ENCODE measurements at regions not wholly inside any gene's neighbourhood (a gene's known extent, or its start where the extent isn't known, plus 50 kb on each side); places are given as distances from the start of the nearest gene placed in this dataset.
"Not testable (repeated sequence)": the region's sequence is repeated elsewhere in the genome, so short reads cannot be mapped to it uniquely, and the experiment has no call there.

GRCh38 chr9:65466911-65467734 lies 182.1 kb upstream of the FOXD4L5 start:
- H3K9me3 ChIP-seq; H3K36me3 ChIP-seq; in situ Hi-C loops (cut with MboI; ENCODE audit: low pct_ligation_motif_present in 1 of 4, low pct_unique_long_range_greater_than_20kb in 1 of 4, low sequenced_read_pairs in 3 of 4); DNase-seq; H3K4me3 ChIP-seq; H3K27ac ChIP-seq; H3K27me3 ChIP-seq; H3K4me1 ChIP-seq; intact Hi-C loops (cut with DNase I; ENCODE audit: low total_unique reads): not testable (repeated sequence)
- 90% methylated on average over 40 of the region's 55 CpGs; no CpG with 5 or more reads in 1 of the 2 donors for WGBS, 2 donors (ENCODE audit: low coverage in 1 of 2)

DNA sequence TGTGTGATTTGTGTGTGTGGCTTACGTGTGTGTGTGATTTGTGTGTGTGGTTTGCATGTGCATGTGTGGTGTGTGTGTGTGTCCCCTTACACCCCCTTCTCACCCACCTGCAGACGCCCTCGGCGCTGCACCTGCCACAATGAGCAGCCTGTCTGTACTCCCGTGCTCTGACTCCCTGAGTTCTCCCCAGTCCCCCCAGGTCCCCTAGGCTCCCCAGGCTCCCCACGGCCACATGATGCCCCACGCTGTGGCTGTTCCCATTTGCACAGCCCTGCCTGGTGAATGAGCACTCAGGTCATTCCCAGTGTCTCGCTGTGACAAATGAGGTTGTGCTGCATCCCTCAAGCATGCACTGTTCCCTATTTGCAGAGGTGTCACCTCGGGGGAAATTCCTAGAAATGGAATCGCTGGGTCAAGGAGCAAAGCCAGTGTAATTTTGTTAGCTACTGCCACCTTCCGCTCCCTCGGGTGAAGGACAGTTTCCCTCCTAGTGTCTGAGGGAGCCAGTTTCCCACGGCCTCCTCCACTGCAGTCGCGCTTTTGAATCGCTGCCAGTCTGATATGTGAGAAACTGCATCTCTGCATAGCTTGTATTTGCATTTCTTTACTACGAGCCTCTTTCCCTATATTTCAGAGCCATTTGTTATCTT lies 180.4 kb upstream of the FOXD4L5 start:
- WGBS, 2 donors (ENCODE audit: low coverage in 1 of 2) = 88 to 89% methylated on average over 1 to 17 of the region's 17 CpGs
- DNase-seq; H3K4me1 ChIP-seq; H3K36me3 ChIP-seq; H3K9me3 ChIP-seq; H3K4me3 ChIP-seq; H3K27ac ChIP-seq; H3K27me3 ChIP-seq; intact Hi-C loops (cut with DNase I; ENCODE audit: low total_unique reads); in situ Hi-C loops (cut with MboI; ENCODE audit: low pct_ligation_motif_present in 1 of 4, low pct_unique_long_range_greater_than_20kb in 1 of 4, low sequenced_read_pairs in 3 of 4): not testable (repeated sequence)

- H3K27me3 ChIP-seq; H3K4me3 ChIP-seq; H3K4me1 ChIP-seq; in situ Hi-C loops (cut with MboI; ENCODE audit: low pct_ligation_motif_present in 1 of 4, low pct_unique_long_range_greater_than_20kb in 1 of 4, low sequenced_read_pairs in 3 of 4); H3K9me3 ChIP-seq; intact Hi-C loops (cut with DNase I; ENCODE audit: low total_unique reads); DNase-seq; H3K36me3 ChIP-seq; H3K27ac ChIP-seq: not testable (repeated sequence)
- WGBS, 2 donors (ENCODE audit: low coverage in 1 of 2) = 47 to 84% methylated on average over 3 to 13 of the region's 15 CpGs
These were observed 177.5 kb upstream of the FOXD4L5 start for GRCh38 chr9:65462476-65462875.

DNA sequence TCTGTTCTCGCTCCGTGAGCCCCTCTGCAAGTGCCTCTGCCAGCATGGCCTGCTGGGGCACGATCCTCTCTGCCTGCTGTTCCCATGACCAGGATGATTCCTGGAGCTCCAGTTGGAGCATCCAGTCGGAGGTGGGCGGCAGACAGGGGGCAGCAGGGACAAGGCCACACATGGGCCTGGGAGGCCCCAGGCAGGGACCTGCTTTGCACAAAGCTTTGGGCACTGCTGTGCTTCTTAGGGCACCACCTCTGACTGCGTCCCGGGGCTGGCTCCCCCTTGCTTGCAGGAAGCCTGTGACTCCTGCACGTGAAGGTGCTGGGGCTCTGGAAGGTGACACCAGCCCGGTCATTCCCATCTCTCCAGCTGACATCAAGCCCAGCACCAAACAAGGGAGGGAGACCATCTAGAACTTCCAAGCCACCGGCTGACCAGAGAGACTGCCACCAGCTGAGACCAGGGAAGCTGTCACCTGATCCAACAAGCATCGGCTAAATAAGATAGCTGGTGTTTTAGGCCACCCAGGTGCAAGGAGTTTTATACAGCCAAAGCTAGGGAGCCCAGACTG lies 174.8 kb upstream of the FOXD4L5 start:
- no peak for DNase-seq

GRCh38 chr9:65458992-65459391 lies 174.0 kb upstream of the FOXD4L5 start:
- Histone ChIP-seq H3K9me3 (no peaks in the 10 kb centered on the region), H3K4me1 (no peaks in the 10 kb centered on the region), H3K27ac (no peak overlapping the region), H3K4me3 (no peak overlapping the region), H3K36me3 (no peaks in the 10 kb centered on the region), H3K27me3 (no peaks in the 10 kb centered on the region)
- no peak for TF ChIP-seq POLR2A (IDR thresholded peaks at IDR 0.05)
- in situ Hi-C loops (cut with MboI; ENCODE audit: low pct_ligation_motif_present in 1 of 4, low pct_unique_long_range_greater_than_20kb in 1 of 4, low sequenced_read_pairs in 3 of 4) = no loop called here
- no peak for DNase-seq
- 96% methylated on average over 6 of the region's 10 CpGs; no CpG with 5 or more reads in 1 of the 2 donors for whole genome bisulfite sequencing, 2 donors (ENCODE audit: low coverage in 1 of 2)
- intact Hi-C loops (cut with DNase I; ENCODE audit: low total_unique reads) = no loop called here

More for the DNA sequence above, 174.8 kb upstream of the FOXD4L5 start:
- intact Hi-C loops (cut with DNase I; ENCODE audit: low total_unique reads) = no loop called here
- Histone ChIP-seq H3K9me3 (no peaks in the 10 kb centered on the region), H3K36me3 (no peaks in the 10 kb centered on the region), H3K4me1 (no peaks in the 10 kb centered on the region), H3K27ac (no peak overlapping the region), H3K4me3 (no peak overlapping the region), H3K27me3 (no peaks in the 10 kb centered on the region)
- in situ Hi-C loops (cut with MboI; ENCODE audit: low pct_ligation_motif_present in 1 of 4, low pct_unique_long_range_greater_than_20kb in 1 of 4, low sequenced_read_pairs in 3 of 4) = no loop called here
- WGBS, 2 donors (ENCODE audit: low coverage in 1 of 2) = 80% methylated on average over 9 of the region's 11 CpGs; no CpG with 5 or more reads in 1 of the 2 donors
- TF ChIP-seq POLR2AphosphoS5 (IDR thresholded peaks at IDR 0.05) = no peak
- TF ChIP-seq EP300 (IDR thresholded peaks at IDR 0.05; ENCODE audit: low read depth) = no peak
- no peak for TF ChIP-seq POLR2A (IDR thresholded peaks at IDR 0.05)
- TF ChIP-seq, protein P1, sequence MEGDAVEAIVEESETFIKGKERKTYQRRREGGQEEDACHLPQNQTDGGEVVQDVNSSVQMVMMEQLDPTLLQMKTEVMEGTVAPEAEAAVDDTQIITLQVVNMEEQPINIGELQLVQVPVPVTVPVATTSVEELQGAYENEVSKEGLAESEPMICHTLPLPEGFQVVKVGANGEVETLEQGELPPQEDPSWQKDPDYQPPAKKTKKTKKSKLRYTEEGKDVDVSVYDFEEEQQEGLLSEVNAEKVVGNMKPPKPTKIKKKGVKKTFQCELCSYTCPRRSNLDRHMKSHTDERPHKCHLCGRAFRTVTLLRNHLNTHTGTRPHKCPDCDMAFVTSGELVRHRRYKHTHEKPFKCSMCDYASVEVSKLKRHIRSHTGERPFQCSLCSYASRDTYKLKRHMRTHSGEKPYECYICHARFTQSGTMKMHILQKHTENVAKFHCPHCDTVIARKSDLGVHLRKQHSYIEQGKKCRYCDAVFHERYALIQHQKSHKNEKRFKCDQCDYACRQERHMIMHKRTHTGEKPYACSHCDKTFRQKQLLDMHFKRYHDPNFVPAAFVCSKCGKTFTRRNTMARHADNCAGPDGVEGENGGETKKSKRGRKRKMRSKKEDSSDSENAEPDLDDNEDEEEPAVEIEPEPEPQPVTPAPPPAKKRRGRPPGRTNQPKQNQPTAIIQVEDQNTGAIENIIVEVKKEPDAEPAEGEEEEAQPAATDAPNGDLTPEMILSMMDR (IDR thresholded peaks at IDR 0.05) = no peak

- Histone ChIP-seq H3K9me3 (no peaks in the 10 kb centered on the region), H3K27ac (no peak overlapping the region), H3K36me3 (no peaks in the 10 kb centered on the region), H3K4me3 (no peak overlapping the region), H3K27me3 (no peaks in the 10 kb centered on the region), H3K4me1 (no peaks in the 10 kb centered on the region)
- TF ChIP-seq, protein P1 (IDR thresholded peaks at IDR 0.05) = no peak
- TF ChIP-seq POLR2AphosphoS5 (IDR thresholded peaks at IDR 0.05) = no peak
- no peak for TF ChIP-seq EP300 (IDR thresholded peaks at IDR 0.05; ENCODE audit: low read depth)
- TF ChIP-seq POLR2A (IDR thresholded peaks at IDR 0.05) = no peak
- WGBS, 2 donors (ENCODE audit: low coverage in 1 of 2) = 90% methylated on average over 2 to 20 of the region's 20 CpGs
- in situ Hi-C loops (cut with MboI; ENCODE audit: low pct_ligation_motif_present in 1 of 4, low pct_unique_long_range_greater_than_20kb in 1 of 4, low sequenced_read_pairs in 3 of 4) = no loop called here
- intact Hi-C loops (cut with DNase I; ENCODE audit: low total_unique reads) = no loop called here
- DNase-seq = no peak
These were observed 173.5 kb upstream of the FOXD4L5 start for GRCh38 chr9:65458465-65458864.

- 92 to 93% methylated on average over 5 to 18 of the region's 18 CpGs for WGBS, 2 donors (ENCODE audit: low coverage in 1 of 2)
- in situ Hi-C loops (cut with MboI; ENCODE audit: low pct_ligation_motif_present in 1 of 4, low pct_unique_long_range_greater_than_20kb in 1 of 4, low sequenced_read_pairs in 3 of 4); H3K4me1 ChIP-seq: not testable (repeated sequence)
These were observed 172.0 kb upstream of the FOXD4L5 start for GRCh38 chr9:65456991-65457390.

More at GRCh38 chr9:65456991-65457390, 172.0 kb upstream of the FOXD4L5 start:
- H3K27me3 ChIP-seq; H3K4me3 ChIP-seq; H3K36me3 ChIP-seq; H3K9me3 ChIP-seq; DNase-seq; intact Hi-C loops (cut with DNase I; ENCODE audit: low total_unique reads); H3K27ac ChIP-seq: not testable (repeated sequence)
